ENCODE measurements at regions not wholly inside any gene's neighbourhood (a gene's known extent, or its start where the extent isn't known, plus 50 kb on each side); places are given as distances from the start of the nearest gene placed in this dataset.
"Not testable (repeated sequence)": the region's sequence is repeated elsewhere in the genome, so short reads cannot be mapped to it uniquely, and the experiment has no call there.

- H3K27ac ChIP-seq (ENCODE audit: low read depth, low read length) = not testable (repeated sequence)
- 95 to 96% (median 95%) methylated on average over 28 to 36 of the region's 36 CpGs for WGBS, 3 donors
These were observed 269.0 kb upstream of the MKLN1 start for GRCh38 chr7:131058561-131059288.

DNA sequence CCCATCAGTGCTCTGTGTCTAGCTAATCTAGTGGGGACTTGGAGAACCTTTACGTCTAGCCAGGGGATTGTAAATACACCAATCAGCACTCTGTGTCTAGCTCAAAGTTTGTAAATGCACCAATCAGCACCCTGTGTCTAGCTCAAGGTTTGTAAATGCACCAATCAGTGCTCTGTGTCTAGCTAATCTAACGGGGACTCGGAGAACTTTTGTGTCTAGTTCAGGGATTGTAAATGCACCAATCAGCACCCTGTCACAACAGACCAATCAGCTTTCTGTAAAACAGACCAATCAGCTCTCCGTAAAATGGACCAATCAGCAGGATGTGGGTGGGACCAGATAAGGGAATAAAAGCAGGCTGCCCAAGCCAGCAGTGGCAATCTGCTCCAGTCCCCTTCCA lies 268.3 kb upstream of the MKLN1 start:
- 84 to 95% (median 85%) methylated on average over 4 of the region's 4 CpGs for WGBS, 3 donors

GRCh38 chr7:131061158-131061557 lies 266.5 kb upstream of the MKLN1 start:
- WGBS, 3 donors = 72 to 85% (median 76%) methylated on average over 5 of the region's 5 CpGs
- no peak overlapping the region for H3K27ac ChIP-seq (ENCODE audit: low read depth, low read length)

More for the DNA sequence above, 268.3 kb upstream of the MKLN1 start:
- not testable (repeated sequence) for H3K27ac ChIP-seq (ENCODE audit: low read depth, low read length)

GRCh38 chr7:131061818-131062217 lies 265.9 kb upstream of the MKLN1 start:
- no peak overlapping the region for H3K27ac ChIP-seq (ENCODE audit: low read depth, low read length)
- WGBS, 3 donors = 92 to 95% (median 94%) methylated on average over 3 to 4 of the region's 4 CpGs

DNA sequence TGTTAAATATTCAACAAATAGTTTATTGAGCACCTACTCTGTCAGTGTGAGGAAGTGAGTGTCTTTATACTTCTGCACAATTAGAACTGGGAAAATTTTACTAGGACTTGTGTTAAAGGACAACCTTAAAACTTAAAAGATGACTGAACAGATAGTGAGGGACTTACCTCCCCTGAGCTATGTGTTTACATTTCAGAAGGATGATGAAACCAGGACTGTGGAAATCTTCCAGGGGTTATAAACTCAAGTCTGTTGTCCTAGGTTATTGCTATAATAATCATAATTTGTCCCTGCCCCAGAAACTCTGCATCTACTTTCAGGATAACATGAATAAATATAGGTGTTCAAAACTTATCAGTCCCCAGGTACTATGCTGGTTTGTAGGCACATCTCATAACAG lies 261.0 kb upstream of the MKLN1 start:
- no peak overlapping the region for H3K27ac ChIP-seq (ENCODE audit: low read depth, low read length)

DNA sequence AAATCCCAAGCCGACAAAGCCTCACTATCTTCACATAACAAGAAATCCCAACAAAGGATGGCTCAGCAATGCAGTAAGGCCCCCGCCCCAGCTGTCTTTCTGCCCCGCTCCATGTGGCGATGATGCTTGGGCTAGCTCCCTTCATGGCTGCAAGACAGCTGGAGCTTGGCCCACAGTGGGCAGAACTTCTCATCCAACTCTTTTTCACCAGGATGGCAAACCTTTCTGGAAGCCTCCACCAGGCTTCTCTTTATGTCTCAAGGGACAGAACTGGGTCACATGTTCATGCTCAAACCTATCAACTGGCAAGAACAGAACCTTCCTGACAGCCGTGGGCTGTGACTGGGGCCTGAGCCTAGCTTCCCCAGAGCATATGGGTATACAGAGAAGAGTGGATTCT lies 260.5 kb upstream of the MKLN1 start:
- H3K27ac ChIP-seq (ENCODE audit: low read depth, low read length) = no peak overlapping the region
- WGBS, 3 donors = 62 to 84% (median 80%) methylated on average over 5 of the region's 5 CpGs

DNA sequence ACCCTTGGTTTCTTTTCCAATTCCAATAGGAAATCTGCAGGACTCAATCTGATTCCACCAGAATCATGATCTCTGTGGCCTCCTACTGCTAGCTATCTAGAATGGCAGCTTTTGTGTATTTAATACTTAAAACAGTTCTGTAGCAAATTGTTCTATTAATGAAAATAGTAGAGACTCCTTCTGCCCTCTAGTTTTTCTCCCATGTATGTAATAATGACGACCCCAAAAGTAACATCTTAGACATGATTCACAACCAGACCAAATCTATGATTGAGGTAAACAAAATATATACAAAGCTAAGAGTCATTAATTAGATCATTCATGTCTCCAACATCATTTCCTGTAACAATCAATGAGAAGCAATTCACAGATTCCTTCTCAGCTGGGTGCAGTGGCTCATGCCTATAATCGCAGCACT lies 259.1 kb upstream of the MKLN1 start:
- WGBS, 3 donors = 41 to 63% (median 59%) methylated on average over 2 of the region's 2 CpGs
- H3K27ac ChIP-seq (ENCODE audit: low read depth, low read length) = no peak overlapping the region

GRCh38 chr7:131071786-131072504 lies 255.7 kb upstream of the MKLN1 start:
- 29 to 40% (median 31%) methylated on average over 10 of the region's 10 CpGs for WGBS, 3 donors
- no peak overlapping the region for H3K27ac ChIP-seq (ENCODE audit: low read depth, low read length)

- WGBS, 3 donors = 61 to 71% (median 71%) methylated on average over 5 of the region's 5 CpGs
- H3K27ac ChIP-seq (ENCODE audit: low read depth, low read length) = peak overlapping the region; percentile 69
These were observed 255.1 kb upstream of the MKLN1 start for GRCh38 chr7:131072505-131073091.

GRCh38 chr7:131074043-131074442 lies 253.6 kb upstream of the MKLN1 start:
- WGBS, 3 donors = 98 to 100% (median 100%) methylated on average over 1 of the region's 1 CpG
- H3K27ac ChIP-seq (ENCODE audit: low read depth, low read length) = no peak overlapping the region

DNA sequence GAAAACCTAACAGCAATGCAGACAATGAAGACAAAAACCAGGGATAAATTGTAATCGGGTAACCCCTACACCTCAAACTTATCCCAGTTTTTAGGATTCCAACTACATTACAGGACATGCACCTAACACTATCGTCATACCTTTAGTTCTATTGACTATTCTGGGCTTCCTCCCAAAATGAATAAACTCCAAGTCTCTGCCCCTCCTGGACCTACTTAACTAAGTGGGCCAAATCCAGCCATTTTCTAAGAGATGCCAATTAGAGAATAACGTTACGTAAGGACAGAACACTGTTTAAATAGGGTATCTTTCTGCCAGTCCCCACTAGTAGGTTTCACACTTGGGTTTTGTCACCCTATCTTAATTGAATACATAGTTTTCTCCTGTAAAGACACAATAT lies 253.1 kb upstream of the MKLN1 start:
- WGBS, 3 donors = 92 to 97% (median 93%) methylated on average over 4 of the region's 4 CpGs
- H3K27ac ChIP-seq (ENCODE audit: low read depth, low read length) = no peak overlapping the region

GRCh38 chr7:131075406-131075805 lies 252.3 kb upstream of the MKLN1 start:
- no peak overlapping the region for H3K27ac ChIP-seq (ENCODE audit: low read depth, low read length)
- WGBS, 3 donors = 49 to 77% (median 69%) methylated on average over 1 of the region's 1 CpG

DNA sequence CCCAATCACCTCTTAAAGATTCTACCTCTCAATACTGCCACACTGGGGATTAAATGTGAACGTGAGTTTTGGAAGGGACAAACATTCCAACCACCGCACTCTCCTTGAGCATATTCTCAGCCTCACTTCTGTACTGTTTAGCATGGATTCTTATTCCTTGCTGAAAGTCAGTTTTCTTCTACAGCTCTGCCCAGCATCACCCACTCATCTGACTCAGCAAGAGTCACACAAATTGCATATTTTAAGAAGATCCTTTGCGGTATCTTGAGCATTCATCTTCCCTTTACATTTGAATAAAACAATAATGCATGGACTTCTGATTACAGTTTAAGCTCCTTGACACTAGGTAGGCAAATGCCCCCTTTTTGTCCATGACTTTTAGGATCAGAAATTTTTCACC lies 251.6 kb upstream of the MKLN1 start:
- WGBS, 3 donors = 77 to 92% (median 79%) methylated on average over 3 of the region's 3 CpGs
- H3K27ac ChIP-seq (ENCODE audit: low read depth, low read length) = no peak overlapping the region

DNA sequence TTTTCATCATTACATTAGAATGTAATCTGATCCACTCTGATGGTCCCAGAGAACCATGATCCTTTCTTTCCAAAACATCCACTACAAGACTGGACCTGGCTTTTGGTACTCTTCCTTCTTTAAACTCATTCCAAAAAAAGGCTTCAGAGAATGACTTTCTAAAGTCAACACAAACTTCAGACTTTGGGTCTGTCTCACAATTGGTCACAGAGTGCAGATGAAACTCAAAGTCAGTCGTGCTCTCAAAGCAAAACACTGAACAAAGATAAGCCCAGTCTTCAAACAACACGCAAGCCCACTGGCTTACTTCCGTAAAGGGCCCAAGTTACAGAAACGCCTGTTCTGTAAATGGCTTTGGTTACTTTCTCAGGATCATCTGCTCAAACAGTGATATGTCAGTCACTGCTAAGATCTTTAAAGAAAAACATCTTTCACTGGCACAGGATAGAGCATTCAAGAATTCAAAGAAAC lies 250.9 kb upstream of the MKLN1 start:
- WGBS, 3 donors = 61 to 79% (median 70%) methylated on average over 4 of the region's 4 CpGs
- no peak overlapping the region for H3K27ac ChIP-seq (ENCODE audit: low read depth, low read length)

GRCh38 chr7:131077735-131078134 lies 249.9 kb upstream of the MKLN1 start:
- WGBS, 3 donors = 67 to 84% (median 83%) methylated on average over 4 of the region's 4 CpGs

DNA sequence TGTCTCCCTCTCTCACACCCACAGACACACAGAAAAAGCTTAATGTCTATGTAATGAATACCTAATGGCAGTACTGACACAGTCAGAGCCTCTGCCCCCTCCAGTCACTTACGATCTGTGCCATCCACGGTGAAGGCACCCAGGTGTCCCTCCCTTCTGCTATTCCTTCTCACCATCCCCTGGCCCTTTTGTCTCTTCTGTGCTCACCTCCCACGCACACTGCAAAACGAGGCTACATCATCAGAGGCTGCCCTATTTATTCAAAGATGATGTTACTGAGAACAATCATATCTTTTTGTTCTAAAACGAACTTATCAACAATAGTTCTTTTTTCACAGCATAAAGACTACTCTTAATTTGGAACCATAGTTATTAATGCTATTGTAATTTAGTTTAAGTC lies 246.9 kb upstream of the MKLN1 start:
- WGBS, 3 donors = 80 to 89% (median 83%) methylated on average over 5 of the region's 5 CpGs
- H3K27ac ChIP-seq (ENCODE audit: low read depth, low read length) = no peak overlapping the region

More at GRCh38 chr7:131077735-131078134, 249.9 kb upstream of the MKLN1 start:
- H3K27ac ChIP-seq (ENCODE audit: low read depth, low read length) = no peak overlapping the region

DNA sequence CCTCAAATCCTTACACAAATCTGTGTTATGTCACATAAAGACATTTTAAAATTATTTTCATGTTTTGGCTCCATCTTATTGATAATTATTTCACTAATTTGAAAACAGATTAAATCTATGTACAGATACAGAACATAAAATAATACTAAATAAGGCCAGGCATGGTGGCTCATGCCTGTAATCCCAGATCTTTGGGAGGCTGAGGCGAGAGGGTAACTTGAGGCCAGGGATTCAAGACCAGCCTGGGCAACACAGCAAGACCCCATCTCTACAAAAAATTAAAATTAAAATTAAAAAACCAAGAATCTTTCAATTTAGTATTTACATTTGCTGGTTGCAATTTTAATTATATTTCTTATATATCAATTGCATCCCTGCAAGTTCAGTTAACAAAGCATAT lies 246.4 kb upstream of the MKLN1 start:
- 96 to 100% (median 98%) methylated on average over 1 of the region's 1 CpG for WGBS, 3 donors
- H3K27ac ChIP-seq (ENCODE audit: low read depth, low read length) = no peak overlapping the region

GRCh38 chr7:131083781-131084180 lies 243.9 kb upstream of the MKLN1 start:
- H3K27ac ChIP-seq (ENCODE audit: low read depth, low read length) = no peak overlapping the region
- WGBS, 3 donors = 88 to 93% (median 88%) methylated on average over 1 of the region's 1 CpG

- 90 to 98% (median 97%) methylated on average over 1 of the region's 1 CpG for WGBS, 3 donors
- not testable (repeated sequence) for H3K27ac ChIP-seq (ENCODE audit: low read depth, low read length)
These were observed 243.3 kb upstream of the MKLN1 start for GRCh38 chr7:131084336-131084735.
